Fibroblast of lung (primary cell): ENCODE measurements at regions not wholly inside any gene's neighbourhood (a gene's known extent, or its start where the extent isn't known, plus 50 kb on each side); places are given as distances from the start of the nearest gene placed in this dataset.

Experiments
- EZH2 ChIP-seq: IDR thresholded peaks from 2 replicates; pipeline ENCODE4 v1.5.1; 2012; ENCODE audit warnings: low read length, control low read depth, mild to moderate bottlenecking; ENCODE audit errors: missing control alignments
- TF ChIP-seq, protein P1 (sequence below), 2 donors: IDR thresholded peaks in 1 of 2; conservative IDR thresholded peaks in 1 of 2; 1 replicate in 1 of 2; 2 replicates in 1 of 2; pipeline ENCODE4 v1.5.1; 2011 to 2012; ENCODE audit warnings: low read length in 2 of 2, control low read depth in 1 of 2, inconsistent platforms in 1 of 2, low read depth in 1 of 2, mild to moderate bottlenecking in 1 of 2

DNA sequence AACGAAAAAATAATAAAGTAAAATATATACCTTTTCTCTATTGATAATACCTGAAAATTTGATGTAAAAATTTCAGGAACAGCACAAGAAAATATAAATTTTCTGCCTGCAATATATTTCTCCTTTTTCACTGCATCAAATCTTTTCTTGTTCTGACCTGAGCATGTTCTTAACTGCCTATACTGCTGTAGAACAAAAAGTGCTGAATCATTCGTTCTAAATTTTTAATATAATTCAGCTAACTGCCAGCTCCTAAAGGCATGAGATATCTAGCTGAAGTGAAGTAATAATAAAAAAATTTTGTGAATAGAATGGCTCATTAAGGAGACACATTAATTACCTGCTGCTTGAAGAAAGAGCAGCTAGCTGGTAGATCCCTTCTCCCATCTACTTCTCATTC lies 188.6 kb upstream of the FKBP1C start:
- TF ChIP-seq, protein P1, sequence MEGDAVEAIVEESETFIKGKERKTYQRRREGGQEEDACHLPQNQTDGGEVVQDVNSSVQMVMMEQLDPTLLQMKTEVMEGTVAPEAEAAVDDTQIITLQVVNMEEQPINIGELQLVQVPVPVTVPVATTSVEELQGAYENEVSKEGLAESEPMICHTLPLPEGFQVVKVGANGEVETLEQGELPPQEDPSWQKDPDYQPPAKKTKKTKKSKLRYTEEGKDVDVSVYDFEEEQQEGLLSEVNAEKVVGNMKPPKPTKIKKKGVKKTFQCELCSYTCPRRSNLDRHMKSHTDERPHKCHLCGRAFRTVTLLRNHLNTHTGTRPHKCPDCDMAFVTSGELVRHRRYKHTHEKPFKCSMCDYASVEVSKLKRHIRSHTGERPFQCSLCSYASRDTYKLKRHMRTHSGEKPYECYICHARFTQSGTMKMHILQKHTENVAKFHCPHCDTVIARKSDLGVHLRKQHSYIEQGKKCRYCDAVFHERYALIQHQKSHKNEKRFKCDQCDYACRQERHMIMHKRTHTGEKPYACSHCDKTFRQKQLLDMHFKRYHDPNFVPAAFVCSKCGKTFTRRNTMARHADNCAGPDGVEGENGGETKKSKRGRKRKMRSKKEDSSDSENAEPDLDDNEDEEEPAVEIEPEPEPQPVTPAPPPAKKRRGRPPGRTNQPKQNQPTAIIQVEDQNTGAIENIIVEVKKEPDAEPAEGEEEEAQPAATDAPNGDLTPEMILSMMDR (conservative IDR thresholded peaks at IDR 0.05 in 1 of 2, IDR thresholded peaks at IDR 0.05 in 1 of 2; ENCODE audit: low read depth in 1 of 2, low read length in 2 of 2) = no peak
- TF ChIP-seq EZH2 = no peak
